PC-3 (cell line): ENCODE measurements at regions not wholly inside any gene's neighbourhood (a gene's known extent, or its start where the extent isn't known, plus 50 kb on each side); places are given as distances from the start of the nearest gene placed in this dataset.
"Not testable (repeated sequence)": the region's sequence is repeated elsewhere in the genome, so short reads cannot be mapped to it uniquely, and the experiment has no call there.

Experiments
- CTCF ChIP-seq: fragments of 300-600 bp; sonication (generic); conservative IDR thresholded peaks from 2 replicates; pipeline ENCODE4 v1.5.1; 2017; ENCODE audit warnings: antibody characterized with exemption, low read depth, mild to moderate bottlenecking, low read length
- EZH2 ChIP-seq: fragments of 300-600 bp; sonication (generic); IDR thresholded peaks from one replicate; pipeline ENCODE4 v1.6.1; 2017; ENCODE audit warnings: antibody characterized with exemption, mild to moderate bottlenecking, low read length; ENCODE audit not compliant: unreplicated experiment

DNA sequence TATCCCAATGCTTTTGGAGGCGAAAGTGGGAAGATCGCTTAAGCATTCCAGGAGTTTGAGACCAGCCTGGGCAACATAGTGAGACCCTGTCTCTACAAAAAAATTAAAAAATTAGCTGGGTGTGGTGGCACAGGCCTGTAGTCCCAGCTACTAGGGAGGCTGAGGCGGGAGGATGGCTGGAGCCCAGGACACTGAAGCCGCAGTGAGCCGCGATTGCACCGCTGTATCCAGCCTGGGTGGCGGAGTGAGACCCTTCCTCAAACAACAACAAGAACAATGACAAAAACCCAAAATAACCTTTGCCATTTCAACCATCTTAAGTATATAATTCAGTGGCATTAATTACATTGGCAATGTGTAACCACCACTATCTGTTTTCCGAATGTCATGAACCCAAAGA, 108.9 kb upstream of the COL5A1 start:
- not testable (repeated sequence) for TF ChIP-seq CTCF, EZH2
